ENCODE measurements at regions not wholly inside any gene's neighbourhood (a gene's known extent, or its start where the extent isn't known, plus 50 kb on each side); places are given as distances from the start of the nearest gene placed in this dataset.

DNA sequence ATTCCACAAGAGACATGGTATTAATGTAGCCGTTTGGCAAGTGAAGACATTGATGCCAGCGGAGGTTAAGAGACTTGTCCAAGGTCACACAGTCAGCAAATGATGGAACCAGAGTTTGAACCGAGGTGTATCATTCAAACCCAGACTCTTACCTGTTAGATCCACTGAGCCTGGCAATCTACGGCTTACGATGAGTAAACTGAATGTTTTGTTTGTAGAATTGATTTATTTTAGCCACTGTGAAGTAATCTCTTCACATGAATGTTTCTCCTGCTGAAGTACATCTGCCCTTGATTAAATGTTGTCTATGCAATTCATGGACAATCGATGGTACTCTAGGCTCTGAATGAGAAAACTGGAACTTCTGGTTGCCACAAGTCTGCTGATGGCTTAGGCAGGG, 155.5 kb upstream of the NAV2 start:
- TF ChIP-seq, protein P1, sequence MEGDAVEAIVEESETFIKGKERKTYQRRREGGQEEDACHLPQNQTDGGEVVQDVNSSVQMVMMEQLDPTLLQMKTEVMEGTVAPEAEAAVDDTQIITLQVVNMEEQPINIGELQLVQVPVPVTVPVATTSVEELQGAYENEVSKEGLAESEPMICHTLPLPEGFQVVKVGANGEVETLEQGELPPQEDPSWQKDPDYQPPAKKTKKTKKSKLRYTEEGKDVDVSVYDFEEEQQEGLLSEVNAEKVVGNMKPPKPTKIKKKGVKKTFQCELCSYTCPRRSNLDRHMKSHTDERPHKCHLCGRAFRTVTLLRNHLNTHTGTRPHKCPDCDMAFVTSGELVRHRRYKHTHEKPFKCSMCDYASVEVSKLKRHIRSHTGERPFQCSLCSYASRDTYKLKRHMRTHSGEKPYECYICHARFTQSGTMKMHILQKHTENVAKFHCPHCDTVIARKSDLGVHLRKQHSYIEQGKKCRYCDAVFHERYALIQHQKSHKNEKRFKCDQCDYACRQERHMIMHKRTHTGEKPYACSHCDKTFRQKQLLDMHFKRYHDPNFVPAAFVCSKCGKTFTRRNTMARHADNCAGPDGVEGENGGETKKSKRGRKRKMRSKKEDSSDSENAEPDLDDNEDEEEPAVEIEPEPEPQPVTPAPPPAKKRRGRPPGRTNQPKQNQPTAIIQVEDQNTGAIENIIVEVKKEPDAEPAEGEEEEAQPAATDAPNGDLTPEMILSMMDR (conservative IDR thresholded peaks at IDR 0.05) = no peak
- TF ChIP-seq ZFX (IDR thresholded peaks at IDR 0.05) = no peak

Measured in C4-2B (cell line).